ENCODE measurements at regions not wholly inside any gene's neighbourhood (a gene's known extent, or its start where the extent isn't known, plus 50 kb on each side); places are given as distances from the start of the nearest gene placed in this dataset.

DNA sequence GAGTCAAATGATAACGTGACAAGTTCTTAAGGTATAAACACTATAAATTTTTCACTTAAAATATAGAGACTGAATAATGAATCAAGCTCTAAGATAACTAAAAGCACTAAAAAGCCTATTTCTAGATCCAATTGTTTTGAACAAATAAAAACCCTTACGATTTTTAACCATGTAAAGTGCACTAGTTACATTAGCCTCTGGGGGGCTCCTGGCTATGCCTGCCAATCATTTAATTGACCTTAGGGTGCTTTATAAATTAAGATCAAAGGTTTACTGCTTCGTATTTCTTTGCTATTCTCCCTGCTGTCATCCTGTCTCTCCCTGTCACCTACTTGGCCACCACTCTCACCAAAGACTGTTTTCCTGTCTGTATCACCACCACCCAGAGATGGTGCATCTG, 133.4 kb downstream of the ESM1 start:
- H3K4me3 ChIP-seq, result no peak overlapping the region
- no peaks in the 10 kb centered on the region for H3K36me3 ChIP-seq
- 52 to 56% methylated on average over 3 of the region's 3 CpGs for WGBS, 2 donors
- TF ChIP-seq, protein P1, sequence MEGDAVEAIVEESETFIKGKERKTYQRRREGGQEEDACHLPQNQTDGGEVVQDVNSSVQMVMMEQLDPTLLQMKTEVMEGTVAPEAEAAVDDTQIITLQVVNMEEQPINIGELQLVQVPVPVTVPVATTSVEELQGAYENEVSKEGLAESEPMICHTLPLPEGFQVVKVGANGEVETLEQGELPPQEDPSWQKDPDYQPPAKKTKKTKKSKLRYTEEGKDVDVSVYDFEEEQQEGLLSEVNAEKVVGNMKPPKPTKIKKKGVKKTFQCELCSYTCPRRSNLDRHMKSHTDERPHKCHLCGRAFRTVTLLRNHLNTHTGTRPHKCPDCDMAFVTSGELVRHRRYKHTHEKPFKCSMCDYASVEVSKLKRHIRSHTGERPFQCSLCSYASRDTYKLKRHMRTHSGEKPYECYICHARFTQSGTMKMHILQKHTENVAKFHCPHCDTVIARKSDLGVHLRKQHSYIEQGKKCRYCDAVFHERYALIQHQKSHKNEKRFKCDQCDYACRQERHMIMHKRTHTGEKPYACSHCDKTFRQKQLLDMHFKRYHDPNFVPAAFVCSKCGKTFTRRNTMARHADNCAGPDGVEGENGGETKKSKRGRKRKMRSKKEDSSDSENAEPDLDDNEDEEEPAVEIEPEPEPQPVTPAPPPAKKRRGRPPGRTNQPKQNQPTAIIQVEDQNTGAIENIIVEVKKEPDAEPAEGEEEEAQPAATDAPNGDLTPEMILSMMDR (IDR thresholded peaks at IDR 0.05), result no peak
- no peak for TF ChIP-seq POLR2A (IDR thresholded peaks at IDR 0.05)
- H3K4me1 ChIP-seq, result no peaks in the 10 kb centered on the region
- H3K27me3 ChIP-seq, result no peaks in the 10 kb centered on the region
- no peak for DNase-seq
- H3K27ac ChIP-seq, result no peak overlapping the region
- H3K9me3 ChIP-seq, result peaks cover 0 to 5% (median 0%) of the 10 kb centered on the region in 3 donors
- intact Hi-C loops (cut with DNase I), result no loop called here

DNA sequence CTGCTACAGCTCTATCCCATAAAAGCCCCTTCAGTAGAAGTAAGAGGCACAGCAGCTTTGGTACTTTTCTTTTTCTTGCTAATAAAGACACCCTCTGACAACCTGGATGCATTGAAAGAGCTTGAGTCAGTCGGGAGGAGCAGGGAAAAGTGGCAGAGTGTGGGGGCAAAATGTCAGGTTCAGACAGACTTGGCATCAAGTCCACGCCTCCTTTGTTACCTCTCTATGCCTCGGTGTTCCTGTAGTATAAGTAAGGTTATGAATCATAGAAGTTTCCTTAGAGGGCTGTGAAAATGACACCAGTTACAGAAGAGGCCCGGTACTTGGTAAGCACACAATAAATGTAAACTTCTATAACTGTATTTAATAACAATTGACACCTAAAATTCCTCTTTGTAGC, 133.9 kb downstream of the ESM1 start:
- no peaks in the 10 kb centered on the region for H3K27me3 ChIP-seq
- no peaks in the 10 kb centered on the region for H3K4me1 ChIP-seq
- no peak for TF ChIP-seq POLR2A (IDR thresholded peaks at IDR 0.05)
- TF ChIP-seq, protein P1 (IDR thresholded peaks at IDR 0.05), result no peak
- intact Hi-C loops (cut with DNase I), result no loop called here
- WGBS, 2 donors, result 32 to 58% methylated on average over 4 of the region's 4 CpGs
- no peak overlapping the region for H3K4me3 ChIP-seq
- no peak for DNase-seq
- no peaks in the 10 kb centered on the region for H3K36me3 ChIP-seq
- no peak overlapping the region for H3K27ac ChIP-seq
- H3K9me3 ChIP-seq, result no peaks in the 10 kb centered on the region

DNA sequence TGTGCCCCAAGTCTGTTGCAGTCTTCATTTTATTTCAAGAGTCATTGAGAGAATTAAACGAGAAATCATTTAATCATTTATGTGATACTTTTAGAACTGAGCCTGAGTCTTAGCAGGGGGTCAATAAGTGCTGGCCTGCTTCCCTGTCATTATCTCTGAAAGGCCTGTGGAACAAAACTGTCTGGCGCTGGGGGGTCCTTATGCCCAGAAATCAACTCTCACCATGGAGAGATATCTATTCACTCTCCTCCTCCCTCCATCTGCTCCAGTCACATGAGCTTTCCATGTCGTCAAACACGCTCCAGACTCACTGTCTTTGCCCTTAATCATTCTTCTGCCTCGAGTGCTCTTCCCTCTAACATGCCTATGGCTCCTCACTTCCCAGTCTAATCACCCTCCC, 136.8 kb downstream of the ESM1 start:
- intact Hi-C loops (cut with DNase I), result no loop called here
- TF ChIP-seq POLR2A (IDR thresholded peaks at IDR 0.05), result no peak
- TF ChIP-seq, protein P1 (IDR thresholded peaks at IDR 0.05), result no peak
- H3K36me3 ChIP-seq, result no peaks in the 10 kb centered on the region
- no peak for DNase-seq
- no peaks in the 10 kb centered on the region for H3K27me3 ChIP-seq
- H3K9me3 ChIP-seq, result no peaks in the 10 kb centered on the region
- peaks cover 0 to 9% (median 0%) of the 10 kb centered on the region in 3 donors for H3K4me1 ChIP-seq
- WGBS, 2 donors, result 65 to 77% methylated on average over 5 of the region's 5 CpGs
- no peak overlapping the region for H3K4me3 ChIP-seq
- no peak overlapping the region for H3K27ac ChIP-seq

DNA sequence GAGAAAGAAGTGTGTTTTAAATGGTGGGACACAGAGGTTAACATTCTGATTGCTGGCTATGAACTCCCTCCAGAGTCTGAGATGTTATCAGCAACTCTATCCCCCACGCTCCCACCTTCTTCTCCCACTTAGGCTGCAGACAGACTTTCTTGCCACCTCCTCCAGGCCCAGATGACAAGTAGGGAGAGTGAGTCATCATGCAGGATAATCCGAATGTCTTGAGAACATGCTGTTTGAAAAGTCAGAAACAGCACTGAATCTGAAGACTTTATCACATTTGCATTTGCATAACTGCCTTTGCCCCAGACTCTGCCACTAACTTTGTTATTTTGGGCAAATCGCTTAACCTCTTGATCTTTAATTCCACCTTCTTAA, 139.8 kb downstream of the ESM1 start:
- TF ChIP-seq, protein P1 (IDR thresholded peaks at IDR 0.05), result no peak
- TF ChIP-seq POLR2A (IDR thresholded peaks at IDR 0.05), result no peak
- H3K4me1 ChIP-seq, result peaks cover 0 to 9% (median 0%) of the 10 kb centered on the region in 3 donors
- intact Hi-C loops (cut with DNase I), result no loop called here
- H3K27me3 ChIP-seq, result no peaks in the 10 kb centered on the region
- H3K4me3 ChIP-seq, result no peak overlapping the region
- H3K36me3 ChIP-seq, result no peaks in the 10 kb centered on the region
- 49 to 57% methylated on average over 3 of the region's 3 CpGs for WGBS, 2 donors
- no peak overlapping the region for H3K27ac ChIP-seq
- H3K9me3 ChIP-seq, result no peaks in the 10 kb centered on the region
- DNase-seq, result no peak

DNA sequence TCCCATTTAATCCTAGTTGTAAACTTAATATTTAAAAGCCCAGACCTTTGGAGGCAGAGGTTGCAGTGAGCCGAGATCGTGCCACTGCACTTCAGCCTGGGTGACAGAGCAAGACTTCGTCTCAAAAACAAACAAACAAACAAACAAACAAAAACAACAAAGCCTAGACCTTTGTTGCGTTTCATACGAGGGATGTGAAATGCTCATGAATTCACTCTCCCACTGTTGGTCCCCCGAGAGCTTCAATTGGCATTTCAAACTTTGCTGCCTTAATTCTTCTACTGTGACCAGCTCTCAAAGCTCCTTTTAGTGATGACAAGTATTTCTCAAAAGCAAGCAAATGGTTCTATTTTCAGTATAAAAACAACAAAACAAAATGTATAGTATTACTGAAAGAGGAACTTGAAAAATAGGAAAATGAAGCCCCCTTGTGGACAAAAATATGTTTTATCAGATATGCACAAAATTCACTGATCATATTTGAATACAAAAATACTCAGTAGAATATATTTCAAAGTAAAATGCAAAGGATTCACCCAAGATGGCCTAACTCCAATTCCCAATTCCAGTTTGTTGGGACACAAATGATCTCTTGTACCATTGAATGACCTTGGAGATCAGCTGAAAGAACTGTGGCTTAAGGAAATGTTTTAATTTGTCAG, 140.4 kb downstream of the ESM1 start:
- H3K9me3 ChIP-seq, result no peaks in the 10 kb centered on the region
- H3K4me1 ChIP-seq, result peaks cover 0 to 9% (median 0%) of the 10 kb centered on the region in 3 donors
- no peak overlapping the region for H3K27ac ChIP-seq
- DNase-seq, result no peak
- H3K27me3 ChIP-seq, result no peaks in the 10 kb centered on the region
- H3K4me3 ChIP-seq, result peak overlapping the region in 3 of 4 donors; percentile 16 to 29 (median 16)
- H3K36me3 ChIP-seq, result no peaks in the 10 kb centered on the region
- TF ChIP-seq, protein P1 (IDR thresholded peaks at IDR 0.05), result peak; percentile 30 to 75 (median 59)
- TF ChIP-seq POLR2A (IDR thresholded peaks at IDR 0.05), result no peak
- WGBS, 2 donors, result 27 to 41% methylated on average over 6 of the region's 6 CpGs
- intact Hi-C loops (cut with DNase I), result loop anchor here (5.0 kb wide), 1 partner anchor 328 kb away; the partner anchor contains the start of gene SNX18
